HCT116 (cell line): ENCODE measurements at regions not wholly inside any gene's neighbourhood (a gene's known extent, or its start where the extent isn't known, plus 50 kb on each side); places are given as distances from the start of the nearest gene placed in this dataset.

Experiments
- ATAC-seq: fragments of 200-7000 bp; cut with Tn5 transposase; 2 replicates; pipeline ENCODE4 v1.9.1; 2020; ENCODE audit warnings: mild to moderate bottlenecking, moderate library complexity
- BruUV-seq: library from RNA; stranded (reverse); fragments of 400-500 nt; replicated peaks from 2 replicates; lab custom pipeline; 2021; lab: Mats Ljungman, UMichigan
- CTCF ChIA-PET: fragments of 300-600 bp; sonication (Branson Sonifier 250); formaldehyde crosslinking; loops from one replicate; lab custom pipeline; 2021; ENCODE audit warnings: antibody characterized with exemption; lab: Charles Lee
- POLR2A ChIA-PET: fragments of 300-600, 350-600 bp; sonication (Branson Sonifier 250); formaldehyde crosslinking; loops from one replicate; lab custom pipeline; 2021; ENCODE audit warnings: antibody characterized with exemption; lab: Charles Lee
- RAD21 ChIA-PET, 2 experiments: fragments of 300-600 bp; sonication (Branson Sonifier 250); formaldehyde crosslinking; loops; one replicate each; lab custom pipeline; 2023; ENCODE audit warnings: low total read pairs in 2 of 2; ENCODE audit not compliant: uncharacterized antibody in 2 of 2, unreplicated experiment in 2 of 2, low non-redundant PET in 1 of 2; lab: Charles Lee
- DNase-seq: peaks from one replicate; pipeline ENCODE4 v3.0.0-alpha.2; 2010; ENCODE audit warnings: low read depth, low spot score
- H2AFZ ChIP-seq: fragments of 200-600 bp; shearing (Covaris generic), sonication (generic); 2 replicates; pipeline ENCODE4 v1.6.1; 2017; ENCODE audit warnings: low read depth, mixed run types, mixed read lengths, antibody characterized with exemption, low read length; ENCODE audit not compliant: poor library complexity, severe bottlenecking
- H3K27ac ChIP-seq: 2 replicates; pipeline ENCODE4 v1.5.1; 2012; ENCODE audit warnings: low read depth, low read length
- H3K27me3 ChIP-seq: fragments of 200-600 bp; sonication (generic); 2 replicates; pipeline ENCODE4 v1.6.1; 2016; ENCODE audit warnings: mixed run types, low read length, mixed read lengths; ENCODE audit not compliant: insufficient read depth
- H3K36me3 ChIP-seq, 2 experiments: fragments of 200-500 bp in 1 of 2; fragments of 200-600 bp in 1 of 2; sonication (Bioruptor generic) in 1 of 2; sonication (generic) in 1 of 2; 2 replicates each; pipeline versions ENCODE4 v1.5.1 to v1.6.1; 2014 to 2016; ENCODE audit warnings: low read length in 2 of 2, inconsistent platforms in 1 of 2, mixed read lengths in 1 of 2, mixed run types in 1 of 2; ENCODE audit not compliant: insufficient read depth in 2 of 2, control insufficient read depth in 1 of 2
- H3K4me1 ChIP-seq, 2 experiments: fragments of 200-600 bp in 1 of 2; sonication (generic) in 1 of 2; 2 replicates each; pipeline versions ENCODE4 v1.5.1 to v1.6.1; 2012 to 2017; ENCODE audit warnings: low read length in 2 of 2, inconsistent platforms in 1 of 2, mild to moderate bottlenecking in 1 of 2, mixed read lengths in 1 of 2, mixed run types in 1 of 2, moderate library complexity in 1 of 2; ENCODE audit not compliant: insufficient read depth in 2 of 2, control insufficient read depth in 1 of 2
- H3K4me2 ChIP-seq: fragments of 200-600 bp; sonication (generic); 2 replicates; pipeline ENCODE4 v1.6.1; 2017; ENCODE audit warnings: mixed run types, low read length, mixed read lengths
- H3K4me3 ChIP-seq, 2 experiments: fragments of 200-600 bp in 1 of 2; sonication (generic) in 1 of 2; replicated peaks in 1 of 2; 2 replicates each; pipeline ENCODE4 v1.5.1; 2011 to 2016; ENCODE audit warnings: low read length in 2 of 2, control low read depth in 1 of 2, low read depth in 1 of 2, mild to moderate bottlenecking in 1 of 2, mixed read lengths in 1 of 2, mixed run types in 1 of 2
- H3K79me2 ChIP-seq: fragments of 200-600 bp; sonication (generic); 2 replicates; pipeline ENCODE4 v1.6.1; 2017; ENCODE audit warnings: mild to moderate bottlenecking, mixed run types, low read length, moderate library complexity, mixed read lengths; ENCODE audit not compliant: insufficient read depth
- H3K9ac ChIP-seq: fragments of 200-600 bp; sonication (generic); 2 replicates; pipeline ENCODE4 v1.6.1; 2016; ENCODE audit warnings: low read length, mixed read lengths
- H3K9me2 ChIP-seq: fragments of 200-600 bp; sonication (generic), shearing (Covaris generic); 2 replicates; pipeline ENCODE4 v1.6.1; 2017; ENCODE audit warnings: mixed run types, mild to moderate bottlenecking, moderate library complexity; ENCODE audit not compliant: insufficient read depth
- H3K9me3 ChIP-seq, 2 experiments: fragments of 200-500 bp in 1 of 2; fragments of 200-600 bp in 1 of 2; sonication (Bioruptor generic) in 1 of 2; sonication (generic) in 1 of 2; 2 replicates each; pipeline ENCODE4 v1.6.1; 2014 to 2017; ENCODE audit warnings: low read length in 2 of 2, mixed read lengths in 2 of 2, inconsistent platforms in 1 of 2, low read depth in 1 of 2, mild to moderate bottlenecking in 1 of 2, mixed run types in 1 of 2, moderate library complexity in 1 of 2; ENCODE audit not compliant: control insufficient read depth in 1 of 2, insufficient read depth in 1 of 2
- H4K20me1 ChIP-seq: fragments of 200-600 bp; sonication (generic), shearing (Covaris generic); 2 replicates; pipeline ENCODE4 v1.6.1; 2017; ENCODE audit warnings: mixed run types, mild to moderate bottlenecking, moderate library complexity; ENCODE audit not compliant: insufficient read depth
- CTCF ChIP-seq, 3 experiments: fragments of 200-600 bp in 1 of 3; sonication (generic) in 1 of 3; IDR thresholded peaks in 2 of 3; conservative IDR thresholded peaks in 1 of 3; 2 replicates each; pipeline ENCODE4 v1.5.1; 2012 to 2017; ENCODE audit warnings: low read depth in 2 of 3, low read length in 2 of 3, antibody characterized with exemption in 1 of 3, borderline replicate concordance in 1 of 3, control low read depth in 1 of 3, mild to moderate bottlenecking in 1 of 3, mixed read lengths in 1 of 3, mixed run types in 1 of 3, moderate library complexity in 1 of 3; ENCODE audit not compliant: insufficient read depth in 1 of 3
- ELF1 ChIP-seq: IDR thresholded peaks from 2 replicates; pipeline ENCODE4 v1.6.1; 2012; ENCODE audit warnings: low read depth, borderline replicate concordance
- EZH2 ChIP-seq: fragments of 200-600 bp; sonication (generic); IDR thresholded peaks from 2 replicates; pipeline ENCODE4 v1.6.1; 2017; ENCODE audit warnings: antibody characterized with exemption, mixed run types
- EZH2phosphoT487 ChIP-seq: fragments of 200-600 bp; IDR thresholded peaks from 2 replicates; pipeline ENCODE4 v1.6.1; 2018; ENCODE audit warnings: antibody characterized with exemption, borderline replicate concordance
- FOSL1 ChIP-seq: IDR thresholded peaks from 2 replicates; pipeline ENCODE4 v1.6.1; 2012; ENCODE audit warnings: low read depth
- POLR2AphosphoS5 ChIP-seq: IDR thresholded peaks from 2 replicates; pipeline ENCODE4 v1.6.1; 2011; ENCODE audit warnings: mild to moderate bottlenecking, low read depth, low read length, moderate library complexity
- RAD21 ChIP-seq: IDR thresholded peaks from 2 replicates; pipeline ENCODE4 v1.6.1; 2012; ENCODE audit warnings: low read depth, mild to moderate bottlenecking
- SIN3A ChIP-seq: IDR thresholded peaks from 2 replicates; pipeline ENCODE4 v1.6.1; 2012; ENCODE audit warnings: low read depth
- YY1 ChIP-seq: IDR thresholded peaks from 2 replicates; pipeline ENCODE4 v1.6.1; 2011; ENCODE audit warnings: low read length, low read depth, moderate library complexity, mild to moderate bottlenecking; ENCODE audit not compliant: insufficient replicate concordance; ENCODE audit errors: extremely low read depth
- ZNF274 ChIP-seq: fragments of 200-500 bp; sonication (Bioruptor generic); IDR thresholded peaks from 2 replicates; pipeline ENCODE4 v1.6.1; 2014; ENCODE audit warnings: mild to moderate bottlenecking, low read depth, low read length, inconsistent platforms
- intact Hi-C: fragments of 100-400 bp; cut with micrococcal nuclease; formaldehyde crosslinking; loops from 2 replicates; pipeline ENCODE4 v1.10.0; 2022
- TF ChIP-seq, protein P1 (sequence below): IDR thresholded peaks from 2 replicates; pipeline ENCODE4 v1.6.1; 2011; ENCODE audit warnings: mild to moderate bottlenecking, low read length, moderate library complexity; ENCODE audit not compliant: insufficient replicate concordance; ENCODE audit errors: extremely low read depth

DNA sequence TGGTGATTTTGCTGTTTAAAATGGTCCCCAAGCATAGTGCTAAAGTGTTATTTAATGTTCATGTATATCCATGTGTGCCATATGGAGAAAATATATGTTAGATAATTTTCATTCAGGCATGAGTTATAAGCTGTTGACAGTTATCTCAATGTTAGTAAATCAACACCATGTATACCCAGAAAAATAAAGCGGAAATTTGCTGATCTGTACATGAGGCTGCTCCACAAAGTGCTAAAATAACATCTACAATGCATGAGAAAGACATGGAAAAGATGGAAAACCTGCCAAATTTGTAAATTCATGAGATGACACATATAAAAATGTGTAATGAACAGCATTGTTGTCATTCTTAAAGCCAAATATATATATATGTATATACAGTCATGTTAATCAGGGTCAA lies 1199.2 kb downstream of the FSCB start:
- no peak overlapping the region for H3K4me2 ChIP-seq
- ChIA-PET RAD21 (no interaction called here), CTCF (no interaction called here)

GRCh38 chr14:43306053-43306452 lies 1201.0 kb downstream of the FSCB start:
- Histone ChIP-seq H3K4me2 (no peak overlapping the region), H3K36me3 (no peaks in the 10 kb centered on the region), H3K9ac (no peak overlapping the region), H3K27ac (no peak overlapping the region), H4K20me1 (no peaks in the 10 kb centered on the region), H3K4me1 (no peaks in the 10 kb centered on the region), H3K27me3 (no peaks in the 10 kb centered on the region), H3K9me2 (no peaks in the 10 kb centered on the region), H3K4me3 (no peak overlapping the region), H3K9me3 (no peaks in the 10 kb centered on the region), H2AFZ (no peak overlapping the region), H3K79me2 (no peaks in the 10 kb centered on the region)
- intact Hi-C loops = no loop called here
- RAD21 ChIA-PET = no interaction called here
- no TSS peak for BruUV-seq
- CTCF ChIA-PET = no interaction called here
- no peak for DNase-seq
- ATAC-seq = no peak
- POLR2A ChIA-PET = no interaction called here
- no peak for TF ChIP-seq ZNF274
- no peak for TF ChIP-seq SIN3A
- no peak for TF ChIP-seq POLR2AphosphoS5
- TF ChIP-seq EZH2 = no peak
- TF ChIP-seq RAD21 = no peak
- TF ChIP-seq FOSL1 = no peak
- TF ChIP-seq EZH2phosphoT487 = no peak
- no peak for TF ChIP-seq CTCF (IDR thresholded peaks at IDR 0.05 in 2 of 3, conservative IDR thresholded peaks at IDR 0.05 in 1 of 3; ENCODE audit: borderline replicate concordance in 1 of 3, insufficient read depth in 1 of 3, low read depth in 2 of 3, low read length in 2 of 3)

More for the DNA sequence above, 1199.2 kb downstream of the FSCB start:
- ATAC-seq (no peak), DNase-seq (no peak)
- Histone ChIP-seq H3K9me2 (no peaks in the 10 kb centered on the region), H3K36me3 (no peaks in the 10 kb centered on the region), H3K9ac (no peak overlapping the region), H3K4me3 (no peak overlapping the region), H2AFZ (no peak overlapping the region), H3K79me2 (no peaks in the 10 kb centered on the region), H3K4me1 (no peaks in the 10 kb centered on the region), H3K27ac (no peak overlapping the region), H3K9me3 (no peaks in the 10 kb centered on the region), H4K20me1 (no peaks in the 10 kb centered on the region), H3K27me3 (no peaks in the 10 kb centered on the region)
- intact Hi-C loops = no loop called here
- BruUV-seq = no TSS peak
- POLR2A ChIA-PET = no interaction called here
- TF ChIP-seq, protein P1, sequence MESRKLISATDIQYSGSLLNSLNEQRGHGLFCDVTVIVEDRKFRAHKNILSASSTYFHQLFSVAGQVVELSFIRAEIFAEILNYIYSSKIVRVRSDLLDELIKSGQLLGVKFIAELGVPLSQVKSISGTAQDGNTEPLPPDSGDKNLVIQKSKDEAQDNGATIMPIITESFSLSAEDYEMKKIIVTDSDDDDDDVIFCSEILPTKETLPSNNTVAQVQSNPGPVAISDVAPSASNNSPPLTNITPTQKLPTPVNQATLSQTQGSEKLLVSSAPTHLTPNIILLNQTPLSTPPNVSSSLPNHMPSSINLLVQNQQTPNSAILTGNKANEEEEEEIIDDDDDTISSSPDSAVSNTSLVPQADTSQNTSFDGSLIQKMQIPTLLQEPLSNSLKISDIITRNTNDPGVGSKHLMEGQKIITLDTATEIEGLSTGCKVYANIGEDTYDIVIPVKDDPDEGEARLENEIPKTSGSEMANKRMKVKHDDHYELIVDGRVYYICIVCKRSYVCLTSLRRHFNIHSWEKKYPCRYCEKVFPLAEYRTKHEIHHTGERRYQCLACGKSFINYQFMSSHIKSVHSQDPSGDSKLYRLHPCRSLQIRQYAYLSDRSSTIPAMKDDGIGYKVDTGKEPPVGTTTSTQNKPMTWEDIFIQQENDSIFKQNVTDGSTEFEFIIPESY = no peak
- TF ChIP-seq ELF1 (no peak), ZNF274 (no peak), POLR2AphosphoS5 (no peak), YY1 (no peak)
